ENCODE measurements at regions not wholly inside any gene's neighbourhood (a gene's known extent, or its start where the extent isn't known, plus 50 kb on each side); places are given as distances from the start of the nearest gene placed in this dataset.
"Not testable (repeated sequence)": the region's sequence is repeated elsewhere in the genome, so short reads cannot be mapped to it uniquely, and the experiment has no call there.

- in situ Hi-C loops (cut with HindIII; ENCODE audit: low pct_unique_long_range_greater_than_20kb, low sequenced_read_pairs) = no loop called here
- no peak for DNase-seq (ENCODE audit: low read depth, low spot score)
Observed at GRCh38 chr5:138668451-138669380, 84.5 kb upstream of the CTNNA1 start.

- DNase-seq (ENCODE audit: low read depth, low spot score); in situ Hi-C loops (cut with HindIII; ENCODE audit: low pct_unique_long_range_greater_than_20kb, low sequenced_read_pairs): not testable (repeated sequence)
Observed at GRCh38 chr5:138667782-138668331, 85.4 kb upstream of the CTNNA1 start.

- in situ Hi-C loops (cut with HindIII; ENCODE audit: low pct_unique_long_range_greater_than_20kb, low sequenced_read_pairs) = no loop called here
- DNase-seq (ENCODE audit: low read depth, low spot score) = no peak
Observed at GRCh38 chr5:138666226-138666742, 86.9 kb upstream of the CTNNA1 start.

- in situ Hi-C loops (cut with HindIII; ENCODE audit: low pct_unique_long_range_greater_than_20kb, low sequenced_read_pairs) = no loop called here
- DNase-seq (ENCODE audit: low read depth, low spot score) = no peak
Observed at GRCh38 chr5:138665261-138665660, 88.0 kb upstream of the CTNNA1 start.

- no peak for DNase-seq (ENCODE audit: low read depth, low spot score)
- in situ Hi-C loops (cut with HindIII; ENCODE audit: low pct_unique_long_range_greater_than_20kb, low sequenced_read_pairs) = no loop called here
Observed at GRCh38 chr5:138664276-138664943, 88.8 kb upstream of the CTNNA1 start.

- DNase-seq (ENCODE audit: low read depth, low spot score) = peak; percentile 63
- in situ Hi-C loops (cut with HindIII; ENCODE audit: low pct_unique_long_range_greater_than_20kb, low sequenced_read_pairs) = no loop called here
Observed at GRCh38 chr5:138663561-138663960, 88.4 kb upstream of the HSPA9 start.

GRCh38 chr5:138663009-138663408 is 87.8 kb upstream of the HSPA9 start:
- no peak for DNase-seq (ENCODE audit: low read depth, low spot score)
- in situ Hi-C loops (cut with HindIII; ENCODE audit: low pct_unique_long_range_greater_than_20kb, low sequenced_read_pairs) = no loop called here

GRCh38 chr5:138662599-138662998 is 87.4 kb upstream of the HSPA9 start:
- in situ Hi-C loops (cut with HindIII; ENCODE audit: low pct_unique_long_range_greater_than_20kb, low sequenced_read_pairs) = no loop called here

GRCh38 chr5:138661991-138662434 is 86.8 kb upstream of the HSPA9 start:
- peak; percentile 84 for DNase-seq (ENCODE audit: low read depth, low spot score)
- in situ Hi-C loops (cut with HindIII; ENCODE audit: low pct_unique_long_range_greater_than_20kb, low sequenced_read_pairs) = no loop called here

More at GRCh38 chr5:138662599-138662998, 87.4 kb upstream of the HSPA9 start:
- DNase-seq (ENCODE audit: low read depth, low spot score) = no peak

- in situ Hi-C loops (cut with HindIII; ENCODE audit: low pct_unique_long_range_greater_than_20kb, low sequenced_read_pairs) = no loop called here
- no peak for DNase-seq (ENCODE audit: low read depth, low spot score)
Observed at GRCh38 chr5:138661291-138661960, 86.2 kb upstream of the HSPA9 start.

- in situ Hi-C loops (cut with HindIII; ENCODE audit: low pct_unique_long_range_greater_than_20kb, low sequenced_read_pairs) = no loop called here
- DNase-seq (ENCODE audit: low read depth, low spot score) = no peak
Observed at GRCh38 chr5:138660051-138660572, 84.9 kb upstream of the HSPA9 start.

GRCh38 chr5:138659561-138659960 is 84.4 kb upstream of the HSPA9 start:
- in situ Hi-C loops (cut with HindIII; ENCODE audit: low pct_unique_long_range_greater_than_20kb, low sequenced_read_pairs) = no loop called here
- DNase-seq (ENCODE audit: low read depth, low spot score) = no peak

GRCh38 chr5:138659121-138659520 is 83.9 kb upstream of the HSPA9 start:
- DNase-seq (ENCODE audit: low read depth, low spot score) = no peak
- in situ Hi-C loops (cut with HindIII; ENCODE audit: low pct_unique_long_range_greater_than_20kb, low sequenced_read_pairs) = no loop called here

- no peak for DNase-seq (ENCODE audit: low read depth, low spot score)
- in situ Hi-C loops (cut with HindIII; ENCODE audit: low pct_unique_long_range_greater_than_20kb, low sequenced_read_pairs) = no loop called here
Observed at GRCh38 chr5:138658676-138659075, 83.5 kb upstream of the HSPA9 start.

- DNase-seq (ENCODE audit: low read depth, low spot score) = no peak
- in situ Hi-C loops (cut with HindIII; ENCODE audit: low pct_unique_long_range_greater_than_20kb, low sequenced_read_pairs) = no loop called here
Observed at GRCh38 chr5:138657360-138657759, 82.2 kb upstream of the HSPA9 start.

GRCh38 chr5:138656916-138657315 is 81.7 kb upstream of the HSPA9 start:
- DNase-seq (ENCODE audit: low read depth, low spot score) = no peak
- in situ Hi-C loops (cut with HindIII; ENCODE audit: low pct_unique_long_range_greater_than_20kb, low sequenced_read_pairs) = no loop called here

- DNase-seq (ENCODE audit: low read depth, low spot score) = peak; percentile 98
- in situ Hi-C loops (cut with HindIII; ENCODE audit: low pct_unique_long_range_greater_than_20kb, low sequenced_read_pairs) = no loop called here
Observed at GRCh38 chr5:138655530-138656190, 80.5 kb upstream of the HSPA9 start.
